Loucy (cell line): ENCODE measurements at regions not wholly inside any gene's neighbourhood (a gene's known extent, or its start where the extent isn't known, plus 50 kb on each side); places are given as distances from the start of the nearest gene placed in this dataset.

ENCODE experiments used
- H2AFZ ChIP-seq: fragments of 200-600 bp; sonication (generic); 2 replicates; pipeline ENCODE4 v1.6.0; 2016; ENCODE audit warnings: antibody characterized with exemption, mild to moderate bottlenecking, low read length, moderate library complexity
- H3F3A ChIP-seq: fragments of 200-600 bp; 2 replicates; pipeline ENCODE4 v1.6.0; 2016; ENCODE audit warnings: antibody characterized with exemption, low read depth, mild to moderate bottlenecking
- H3K27me3 ChIP-seq: fragments of 200-600 bp; sonication (generic); 2 replicates; pipeline ENCODE4 v1.6.1; 2014; ENCODE audit warnings: low read length, mild to moderate bottlenecking; ENCODE audit not compliant: insufficient read depth, poor library complexity, severe bottlenecking
- H3K36me3 ChIP-seq: fragments of 200-600 bp; sonication (generic); 2 replicates; pipeline ENCODE4 v1.6.1; 2016; ENCODE audit warnings: low read length; ENCODE audit not compliant: insufficient read depth
- H3K4me1 ChIP-seq: fragments of 200-600 bp; sonication (generic); 2 replicates; pipeline ENCODE4 v1.5.1; 2014; ENCODE audit warnings: low read length, mild to moderate bottlenecking; ENCODE audit not compliant: insufficient read depth, poor library complexity, severe bottlenecking
- H3K4me2 ChIP-seq: fragments of 200-600 bp; sonication (generic); 2 replicates; pipeline ENCODE4 v1.6.0; 2014; ENCODE audit warnings: antibody characterized with exemption, low read length, low read depth, mild to moderate bottlenecking; ENCODE audit not compliant: poor library complexity, severe bottlenecking
- H3K4me3 ChIP-seq: fragments of 200-600 bp; sonication (generic); 2 replicates; pipeline ENCODE4 v1.5.1; 2014; ENCODE audit warnings: low read length, mild to moderate bottlenecking, mixed read lengths; ENCODE audit not compliant: poor library complexity, severe bottlenecking
- H3K79me2 ChIP-seq: fragments of 200-600 bp; sonication (generic); 2 replicates; pipeline ENCODE4 v1.6.1; 2014; ENCODE audit warnings: low read length; ENCODE audit not compliant: insufficient read depth
- H3K9ac ChIP-seq: fragments of 200-600 bp; sonication (generic); 2 replicates; pipeline ENCODE4 v1.6.0; 2014; ENCODE audit warnings: mild to moderate bottlenecking, low read depth, low read length, moderate library complexity; ENCODE audit not compliant: poor library complexity, severe bottlenecking
- H3K9me2 ChIP-seq: fragments of 200-600 bp; sonication (generic); replicated peaks from 2 replicates; pipeline ENCODE4 v1.6.1; 2016; ENCODE audit warnings: low read depth, low read length, mixed read lengths
- H3K9me3 ChIP-seq: fragments of 200-600 bp; sonication (generic); 2 replicates; pipeline ENCODE4 v1.6.1; 2014; ENCODE audit warnings: mild to moderate bottlenecking, antibody characterized with exemption, low read length, low read depth; ENCODE audit not compliant: insufficient read depth
- H4K20me1 ChIP-seq: fragments of 200-600 bp; sonication (generic); 2 replicates; pipeline ENCODE4 v1.6.0; 2014; ENCODE audit warnings: antibody characterized with exemption, low read length, mild to moderate bottlenecking; ENCODE audit not compliant: insufficient read depth, poor library complexity, severe bottlenecking
- CTCF ChIP-seq: fragments of 200-600 bp; sonication (generic); conservative IDR thresholded peaks from 2 replicates; pipeline ENCODE4 v1.5.1; 2014; ENCODE audit warnings: mild to moderate bottlenecking, antibody characterized with exemption, low read length
- EZH2phosphoT487 ChIP-seq: fragments of 200-600 bp; IDR thresholded peaks from 2 replicates; pipeline ENCODE4 v1.6.1; 2018; ENCODE audit warnings: antibody characterized with exemption, mild to moderate bottlenecking, moderate library complexity, borderline replicate concordance

- Histone ChIP-seq H3K79me2 (no peaks in the 10 kb centered on the region), H3K9me3 (no peaks in the 10 kb centered on the region), H4K20me1 (no peaks in the 10 kb centered on the region), H3K4me1 (no peaks in the 10 kb centered on the region), H3K9ac (no peak overlapping the region), H3F3A (no peaks in the 10 kb centered on the region), H3K4me3 (no peak overlapping the region), H3K9me2 (no peaks in the 10 kb centered on the region), H3K36me3 (no peaks in the 10 kb centered on the region), H3K4me2 (no peak overlapping the region), H2AFZ (no peak overlapping the region), H3K27me3 (no peaks in the 10 kb centered on the region)
- no peak for TF ChIP-seq CTCF
- no peak for TF ChIP-seq EZH2phosphoT487
Measured at GRCh38 chr3:80549173-80549572, 781.4 kb upstream of the ROBO1 start.

GRCh38 chr3:80543154-80543553 lies 775.4 kb upstream of the ROBO1 start:
- Histone ChIP-seq H3K27me3 (no peaks in the 10 kb centered on the region), H4K20me1 (no peaks in the 10 kb centered on the region), H3K9me3 (no peaks in the 10 kb centered on the region), H3K9ac (no peak overlapping the region), H3K4me3 (no peak overlapping the region), H3K9me2 (no peaks in the 10 kb centered on the region), H3K4me2 (no peak overlapping the region), H2AFZ (no peak overlapping the region), H3F3A (no peaks in the 10 kb centered on the region), H3K79me2 (no peaks in the 10 kb centered on the region), H3K4me1 (no peaks in the 10 kb centered on the region), H3K36me3 (no peaks in the 10 kb centered on the region)
- TF ChIP-seq CTCF, result no peak
- TF ChIP-seq EZH2phosphoT487, result no peak

GRCh38 chr3:80542456-80542855 lies 774.7 kb upstream of the ROBO1 start:
- Histone ChIP-seq H4K20me1 (no peaks in the 10 kb centered on the region), H3K36me3 (no peaks in the 10 kb centered on the region), H3K4me1 (no peaks in the 10 kb centered on the region), H3K9me2 (no peaks in the 10 kb centered on the region), H3K27me3 (no peaks in the 10 kb centered on the region), H3K79me2 (no peaks in the 10 kb centered on the region), H2AFZ (no peak overlapping the region), H3K9ac (no peak overlapping the region), H3K4me2 (no peak overlapping the region), H3K9me3 (no peaks in the 10 kb centered on the region), H3K4me3 (no peak overlapping the region), H3F3A (no peaks in the 10 kb centered on the region)
- no peak for TF ChIP-seq EZH2phosphoT487
- no peak for TF ChIP-seq CTCF
